DMS153 treated with DMSO at 0.1 percent for 48 hours (cell line): ENCODE measurements at regions not wholly inside any gene's neighbourhood (a gene's known extent, or its start where the extent isn't known, plus 50 kb on each side); places are given as distances from the start of the nearest gene placed in this dataset.
"Not testable (repeated sequence)": the region's sequence is repeated elsewhere in the genome, so short reads cannot be mapped to it uniquely, and the experiment has no call there.

Source experiments
- DNase-seq: peaks from one replicate; lab custom pipeline; 2025; ENCODE audit not compliant: unreplicated experiment; lab: John Stamatoyannopoulos, UW

- no peak for DNase-seq
Measured at GRCh38 chr12:90514325-90514724, 440.7 kb downstream of the CCER1 start.

- no peak for DNase-seq
Measured at GRCh38 chr12:90512518-90512917, 442.5 kb downstream of the CCER1 start.

- DNase-seq, result no peak
Measured at GRCh38 chr12:90510948-90511347, 444.0 kb downstream of the CCER1 start.

- DNase-seq, result no peak
Measured at GRCh38 chr12:90504806-90505205, 450.2 kb downstream of the CCER1 start.

- DNase-seq, result no peak
Measured at GRCh38 chr12:90502070-90502469, 452.9 kb downstream of the CCER1 start.

GRCh38 chr12:90501412-90501811 is 453.6 kb downstream of the CCER1 start:
- DNase-seq, result no peak

- DNase-seq, result peak; percentile 11
Measured at GRCh38 chr12:90499795-90500194, 455.2 kb downstream of the CCER1 start.

GRCh38 chr12:90497923-90498545 is 456.9 kb downstream of the CCER1 start:
- no peak for DNase-seq

- DNase-seq, result no peak
Measured at GRCh38 chr12:90490355-90490754, 464.6 kb downstream of the CCER1 start.

GRCh38 chr12:90489141-90489540 is 465.8 kb downstream of the CCER1 start:
- DNase-seq, result no peak

GRCh38 chr12:90485560-90485959 is 469.4 kb downstream of the CCER1 start:
- DNase-seq, result no peak

- DNase-seq, result no peak
Measured at GRCh38 chr12:90484094-90484493, 470.9 kb downstream of the CCER1 start.

GRCh38 chr12:90481748-90482147 is 473.2 kb downstream of the CCER1 start:
- no peak for DNase-seq

- no peak for DNase-seq
Measured at GRCh38 chr12:90479237-90479636, 475.7 kb downstream of the CCER1 start.

GRCh38 chr12:90473831-90474230 is 481.1 kb downstream of the CCER1 start:
- no peak for DNase-seq

GRCh38 chr12:90460681-90461080 is 494.3 kb downstream of the CCER1 start:
- DNase-seq, result no peak

- no peak for DNase-seq
Measured at GRCh38 chr12:90456248-90456647, 498.7 kb downstream of the CCER1 start.

- no peak for DNase-seq
Measured at GRCh38 chr12:90455756-90456155, 499.2 kb downstream of the CCER1 start.

GRCh38 chr12:90449611-90450010 is 505.4 kb downstream of the CCER1 start:
- DNase-seq, result no peak

GRCh38 chr12:90443466-90443865 is 511.5 kb downstream of the CCER1 start:
- DNase-seq, result not testable (repeated sequence)

GRCh38 chr12:90441431-90441830 is 513.5 kb downstream of the CCER1 start:
- no peak for DNase-seq

GRCh38 chr12:90428881-90429280 is 526.1 kb downstream of the CCER1 start:
- no peak for DNase-seq

GRCh38 chr12:90428465-90428864 is 526.5 kb downstream of the CCER1 start:
- DNase-seq, result no peak
